ENCODE measurements at regions not wholly inside any gene's neighbourhood (a gene's known extent, or its start where the extent isn't known, plus 50 kb on each side); places are given as distances from the start of the nearest gene placed in this dataset.
A peak's percentile ranks its signal among the peaks of the same experiment; 100 is the strongest.

- Histone ChIP-seq H3K27me3 (ENCODE audit: control insufficient read depth, insufficient read depth, low read length) (no peaks in the 10 kb centered on the region), H3K4me3 (ENCODE audit: low read depth, low read length) (no peak overlapping the region), H3K4me1 (ENCODE audit: control insufficient read depth, insufficient read depth, low read length, poor library complexity, severe bottlenecking) (no peaks in the 10 kb centered on the region), H3K36me3 (ENCODE audit: control insufficient read depth, insufficient read depth, low read length) (no peaks in the 10 kb centered on the region), H3K9me3 (ENCODE audit: control insufficient read depth in 2 of 2, low read length in 2 of 2) (peaks cover 0 to 2% of the 10 kb centered on the region in 2 experiments), H3K27ac (ENCODE audit: insufficient read depth, low read length, poor library complexity, severe bottlenecking) (no peak overlapping the region)
- Mint-ChIP-seq H3K27ac (no peak overlapping the region), H3K27me3 (no peaks in the 10 kb centered on the region), H3K4me3 (no peak overlapping the region), H3K36me3 (no peaks in the 10 kb centered on the region), H3K4me1 (no peaks in the 10 kb centered on the region), H3K9me3 (peaks cover 0 to 25% (median 7%) of the 10 kb centered on the region in 7 donors)
- no peak for ATAC-seq (ENCODE audit: low read depth in 2 of 2)
- no peak for DNase-seq
Observed at GRCh38 chr2:66344087-66344663, 90.8 kb upstream of the MEIS1 start.

GRCh38 chr2:66343259-66343658 lies 91.7 kb upstream of the MEIS1 start:
- peaks cover 0 to 21% (median 7%) of the 10 kb centered on the region in 7 donors for H3K9me3 Mint-ChIP-seq
- no peak overlapping the region for H3K27ac Mint-ChIP-seq
- H3K36me3 Mint-ChIP-seq = no peaks in the 10 kb centered on the region
- no peak for DNase-seq
- Histone ChIP-seq H3K4me3 (ENCODE audit: low read depth, low read length) (no peak overlapping the region), H3K4me1 (ENCODE audit: control insufficient read depth, insufficient read depth, low read length, poor library complexity, severe bottlenecking) (no peaks in the 10 kb centered on the region), H3K27ac (ENCODE audit: insufficient read depth, low read length, poor library complexity, severe bottlenecking) (no peak overlapping the region), H3K9me3 (ENCODE audit: control insufficient read depth in 2 of 2, low read length in 2 of 2) (peaks cover 0 to 2% of the 10 kb centered on the region in 2 experiments), H3K27me3 (ENCODE audit: control insufficient read depth, insufficient read depth, low read length) (no peaks in the 10 kb centered on the region), H3K36me3 (ENCODE audit: control insufficient read depth, insufficient read depth, low read length) (no peaks in the 10 kb centered on the region)
- peak overlapping the region in 1 of 4 donors; percentile 11 for H3K4me3 Mint-ChIP-seq
- ATAC-seq (ENCODE audit: low read depth in 2 of 2) = no peak
- H3K27me3 Mint-ChIP-seq = no peaks in the 10 kb centered on the region
- no peaks in the 10 kb centered on the region for H3K4me1 Mint-ChIP-seq

- H3K27ac Mint-ChIP-seq = no peak overlapping the region
Observed at GRCh38 chr2:66340521-66340920, 94.4 kb upstream of the MEIS1 start.

GRCh38 chr2:66334237-66335029 lies 100.5 kb upstream of the MEIS1 start:
- no peak overlapping the region for H3K4me3 ChIP-seq (ENCODE audit: low read depth, low read length)
- ATAC-seq (ENCODE audit: low read depth in 2 of 2) (no peak), DNase-seq (no peak)
- no peaks in the 10 kb centered on the region for H3K36me3 ChIP-seq (ENCODE audit: control insufficient read depth, insufficient read depth, low read length)
- Mint-ChIP-seq H3K27me3 (no peaks in the 10 kb centered on the region), H3K4me1 (no peaks in the 10 kb centered on the region), H3K9me3 (peaks cover 0 to 4% (median 2%) of the 10 kb centered on the region in 7 donors), H3K4me3 (no peak overlapping the region), H3K27ac (no peak overlapping the region), H3K36me3 (no peaks in the 10 kb centered on the region)
- no peaks in the 10 kb centered on the region for H3K27me3 ChIP-seq (ENCODE audit: control insufficient read depth, insufficient read depth, low read length)
- no peak overlapping the region for H3K27ac ChIP-seq (ENCODE audit: insufficient read depth, low read length, poor library complexity, severe bottlenecking)
- no peaks in the 10 kb centered on the region for H3K4me1 ChIP-seq (ENCODE audit: control insufficient read depth, insufficient read depth, low read length, poor library complexity, severe bottlenecking)
- peaks cover 0 to 2% of the 10 kb centered on the region in 2 experiments for H3K9me3 ChIP-seq (ENCODE audit: control insufficient read depth in 2 of 2, low read length in 2 of 2)

More at GRCh38 chr2:66340521-66340920, 94.4 kb upstream of the MEIS1 start:
- Mint-ChIP-seq H3K4me3 (no peak overlapping the region), H3K36me3 (no peaks in the 10 kb centered on the region), H3K9me3 (peaks cover 0 to 16% (median 3%) of the 10 kb centered on the region in 7 donors), H3K27me3 (no peaks in the 10 kb centered on the region), H3K4me1 (no peaks in the 10 kb centered on the region)
- peaks cover 0 to 2% of the 10 kb centered on the region in 2 experiments for H3K9me3 ChIP-seq (ENCODE audit: control insufficient read depth in 2 of 2, low read length in 2 of 2)
- no peak overlapping the region for H3K4me3 ChIP-seq (ENCODE audit: low read depth, low read length)
- H3K36me3 ChIP-seq (ENCODE audit: control insufficient read depth, insufficient read depth, low read length) = no peaks in the 10 kb centered on the region
- ATAC-seq (ENCODE audit: low read depth in 2 of 2) (no peak), DNase-seq (no peak)
- no peaks in the 10 kb centered on the region for H3K27me3 ChIP-seq (ENCODE audit: control insufficient read depth, insufficient read depth, low read length)
- no peaks in the 10 kb centered on the region for H3K4me1 ChIP-seq (ENCODE audit: control insufficient read depth, insufficient read depth, low read length, poor library complexity, severe bottlenecking)
- no peak overlapping the region for H3K27ac ChIP-seq (ENCODE audit: insufficient read depth, low read length, poor library complexity, severe bottlenecking)

GRCh38 chr2:66331176-66331575 lies 103.7 kb upstream of the MEIS1 start:
- no peaks in the 10 kb centered on the region for H3K4me1 Mint-ChIP-seq
- ATAC-seq (ENCODE audit: low read depth in 2 of 2) = no peak
- H3K9me3 Mint-ChIP-seq = peaks cover 0 to 6% (median 3%) of the 10 kb centered on the region in 7 donors

GRCh38 chr2:66329081-66329605 lies 105.8 kb upstream of the MEIS1 start:
- no peaks in the 10 kb centered on the region for H3K4me1 Mint-ChIP-seq
- no peak overlapping the region for H3K4me3 Mint-ChIP-seq
- no peaks in the 10 kb centered on the region for H3K36me3 Mint-ChIP-seq
- Histone ChIP-seq H3K36me3 (ENCODE audit: control insufficient read depth, insufficient read depth, low read length) (no peaks in the 10 kb centered on the region), H3K4me3 (ENCODE audit: low read depth, low read length) (no peak overlapping the region), H3K9me3 (ENCODE audit: control insufficient read depth in 2 of 2, low read length in 2 of 2) (no peaks in the 10 kb centered on the region), H3K27ac (ENCODE audit: insufficient read depth, low read length, poor library complexity, severe bottlenecking) (no peak overlapping the region), H3K27me3 (ENCODE audit: control insufficient read depth, insufficient read depth, low read length) (no peaks in the 10 kb centered on the region), H3K4me1 (ENCODE audit: control insufficient read depth, insufficient read depth, low read length, poor library complexity, severe bottlenecking) (no peaks in the 10 kb centered on the region)
- H3K27me3 Mint-ChIP-seq = no peaks in the 10 kb centered on the region
- ATAC-seq (ENCODE audit: low read depth in 2 of 2) (no peak), DNase-seq (no peak)
- H3K27ac Mint-ChIP-seq = no peak overlapping the region
- peaks cover 0 to 6% (median 3%) of the 10 kb centered on the region in 7 donors for H3K9me3 Mint-ChIP-seq

More at GRCh38 chr2:66331176-66331575, 103.7 kb upstream of the MEIS1 start:
- Histone ChIP-seq H3K27me3 (ENCODE audit: control insufficient read depth, insufficient read depth, low read length) (no peaks in the 10 kb centered on the region), H3K9me3 (ENCODE audit: control insufficient read depth in 2 of 2, low read length in 2 of 2) (no peaks in the 10 kb centered on the region), H3K4me1 (ENCODE audit: control insufficient read depth, insufficient read depth, low read length, poor library complexity, severe bottlenecking) (no peaks in the 10 kb centered on the region), H3K36me3 (ENCODE audit: control insufficient read depth, insufficient read depth, low read length) (no peaks in the 10 kb centered on the region), H3K27ac (ENCODE audit: insufficient read depth, low read length, poor library complexity, severe bottlenecking) (no peak overlapping the region), H3K4me3 (ENCODE audit: low read depth, low read length) (no peak overlapping the region)
- H3K4me3 Mint-ChIP-seq = no peak overlapping the region
- no peaks in the 10 kb centered on the region for H3K27me3 Mint-ChIP-seq
- H3K36me3 Mint-ChIP-seq = no peaks in the 10 kb centered on the region
- no peak overlapping the region for H3K27ac Mint-ChIP-seq
- DNase-seq = no peak

- Histone ChIP-seq H3K36me3 (ENCODE audit: control insufficient read depth, insufficient read depth, low read length) (no peaks in the 10 kb centered on the region), H3K9me3 (ENCODE audit: control insufficient read depth in 2 of 2, low read length in 2 of 2) (no peaks in the 10 kb centered on the region), H3K4me1 (ENCODE audit: control insufficient read depth, insufficient read depth, low read length, poor library complexity, severe bottlenecking) (no peaks in the 10 kb centered on the region), H3K27ac (ENCODE audit: insufficient read depth, low read length, poor library complexity, severe bottlenecking) (no peak overlapping the region), H3K27me3 (ENCODE audit: control insufficient read depth, insufficient read depth, low read length) (no peaks in the 10 kb centered on the region), H3K4me3 (ENCODE audit: low read depth, low read length) (no peak overlapping the region)
- Mint-ChIP-seq H3K9me3 (peaks cover 0 to 5% (median 0%) of the 10 kb centered on the region in 7 donors), H3K27me3 (no peaks in the 10 kb centered on the region), H3K4me1 (no peaks in the 10 kb centered on the region), H3K4me3 (no peak overlapping the region), H3K27ac (no peak overlapping the region), H3K36me3 (no peaks in the 10 kb centered on the region)
- DNase-seq (no peak), ATAC-seq (ENCODE audit: low read depth in 2 of 2) (no peak)
Observed at GRCh38 chr2:66327066-66327740, 107.7 kb upstream of the MEIS1 start.
